Smooth muscle cell (in vitro differentiated cells): ENCODE measurements at regions not wholly inside any gene's neighbourhood (a gene's known extent, or its start where the extent isn't known, plus 50 kb on each side); places are given as distances from the start of the nearest gene placed in this dataset.
"Not testable (repeated sequence)": the region's sequence is repeated elsewhere in the genome, so short reads cannot be mapped to it uniquely, and the experiment has no call there.

Source experiments
- DNase-seq: peaks from one replicate; lab custom pipeline; 2025; ENCODE audit not compliant: unreplicated experiment; lab: John Stamatoyannopoulos, UW
- H2AFZ ChIP-seq: fragments of 200-600 bp; sonication (generic); 2 replicates; pipeline ENCODE4 v1.6.0; 2016; ENCODE audit warnings: antibody characterized with exemption, low read depth, mild to moderate bottlenecking
- H3F3A ChIP-seq: fragments of 200-600 bp; sonication (generic); 2 replicates; pipeline ENCODE4 v1.6.0; 2017; ENCODE audit warnings: antibody characterized with exemption, low read depth
- H3K27ac ChIP-seq: fragments of 200-600 bp; sonication (generic); 2 replicates; pipeline ENCODE4 v1.5.1; 2016; ENCODE audit warnings: low read depth, mild to moderate bottlenecking
- H3K27me3 ChIP-seq: fragments of 200-600 bp; sonication (generic); 2 replicates; pipeline ENCODE4 v1.6.1; 2016; ENCODE audit warnings: low read depth, mild to moderate bottlenecking
- H3K36me3 ChIP-seq: fragments of 200-600 bp; sonication (generic); 2 replicates; pipeline ENCODE4 v1.5.1; 2016; ENCODE audit warnings: low read depth
- H3K4me1 ChIP-seq: fragments of 200-600 bp; sonication (generic); 2 replicates; pipeline ENCODE4 v1.5.1; 2016; ENCODE audit warnings: low read depth
- H3K4me2 ChIP-seq: fragments of 200-600 bp; sonication (generic); 2 replicates; pipeline ENCODE4 v1.6.0; 2016; ENCODE audit warnings: mild to moderate bottlenecking
- H3K4me3 ChIP-seq: fragments of 200-600 bp; sonication (generic); 2 replicates; pipeline ENCODE4 v1.5.1; 2016; ENCODE audit warnings: mild to moderate bottlenecking
- H3K79me2 ChIP-seq: fragments of 200-600 bp; sonication (generic); 2 replicates; pipeline ENCODE4 v1.6.0; 2016; ENCODE audit warnings: low read depth, mild to moderate bottlenecking
- H3K9ac ChIP-seq: fragments of 200-600 bp; sonication (generic); 2 replicates; pipeline ENCODE4 v1.6.0; 2016; ENCODE audit warnings: low read depth
- H3K9me3 ChIP-seq: fragments of 200-600 bp; sonication (generic); replicated peaks from 2 replicates; pipeline ENCODE4 v1.5.1; 2016; ENCODE audit warnings: low read depth
- H4K20me1 ChIP-seq: fragments of 200-600 bp; sonication (generic); 2 replicates; pipeline ENCODE4 v1.6.0; 2016; ENCODE audit warnings: low read depth
- WGBS: methylation state at CpG from one replicate; pipeline ENCODE4 v1.1.7; 2016; ENCODE audit warnings: low lambda C conversion rate; 5-methylcytosine and 5-hydroxymethylcytosine counted together
- TF ChIP-seq, protein P1 (sequence below): fragments of 200-600 bp; sonication (generic); IDR thresholded peaks from 2 replicates; pipeline ENCODE4 v1.5.1; 2017; ENCODE audit warnings: borderline replicate concordance, mild to moderate bottlenecking, antibody characterized with exemption; ENCODE audit not compliant: insufficient read depth, poor library complexity, severe bottlenecking

DNA sequence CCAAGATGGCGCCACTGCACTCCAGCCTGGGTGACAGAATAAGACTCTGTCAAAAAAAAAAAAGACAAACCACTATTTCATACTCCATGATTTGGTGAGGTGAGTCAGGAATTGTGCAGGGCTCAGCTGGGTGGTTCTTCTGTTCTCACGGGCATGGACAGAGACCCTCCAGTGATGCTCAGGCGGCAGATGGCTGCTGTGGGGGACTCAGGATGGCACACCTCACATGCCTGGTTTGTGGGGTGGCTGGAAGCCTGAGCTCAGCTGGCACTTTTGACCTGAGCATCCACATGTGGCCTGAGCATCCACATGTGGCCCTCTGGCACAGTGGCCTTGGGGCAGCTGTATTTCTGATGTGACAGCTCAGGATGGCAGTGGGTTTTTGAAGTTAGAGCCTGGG is 217.2 kb downstream of the IRX2 start:
- Histone ChIP-seq H3K4me2 (no peak overlapping the region), H3K4me3 (no peak overlapping the region), H2AFZ (no peak overlapping the region), H3K36me3 (no peaks in the 10 kb centered on the region), H3F3A (no peaks in the 10 kb centered on the region), H3K79me2 (no peaks in the 10 kb centered on the region), H4K20me1 (no peaks in the 10 kb centered on the region), H3K9me3 (no peaks in the 10 kb centered on the region), H3K4me1 (peaks cover 22% of the 10 kb centered on the region), H3K27me3 (no peaks in the 10 kb centered on the region), H3K27ac (no peak overlapping the region), H3K9ac (no peak overlapping the region)
- TF ChIP-seq, protein P1, sequence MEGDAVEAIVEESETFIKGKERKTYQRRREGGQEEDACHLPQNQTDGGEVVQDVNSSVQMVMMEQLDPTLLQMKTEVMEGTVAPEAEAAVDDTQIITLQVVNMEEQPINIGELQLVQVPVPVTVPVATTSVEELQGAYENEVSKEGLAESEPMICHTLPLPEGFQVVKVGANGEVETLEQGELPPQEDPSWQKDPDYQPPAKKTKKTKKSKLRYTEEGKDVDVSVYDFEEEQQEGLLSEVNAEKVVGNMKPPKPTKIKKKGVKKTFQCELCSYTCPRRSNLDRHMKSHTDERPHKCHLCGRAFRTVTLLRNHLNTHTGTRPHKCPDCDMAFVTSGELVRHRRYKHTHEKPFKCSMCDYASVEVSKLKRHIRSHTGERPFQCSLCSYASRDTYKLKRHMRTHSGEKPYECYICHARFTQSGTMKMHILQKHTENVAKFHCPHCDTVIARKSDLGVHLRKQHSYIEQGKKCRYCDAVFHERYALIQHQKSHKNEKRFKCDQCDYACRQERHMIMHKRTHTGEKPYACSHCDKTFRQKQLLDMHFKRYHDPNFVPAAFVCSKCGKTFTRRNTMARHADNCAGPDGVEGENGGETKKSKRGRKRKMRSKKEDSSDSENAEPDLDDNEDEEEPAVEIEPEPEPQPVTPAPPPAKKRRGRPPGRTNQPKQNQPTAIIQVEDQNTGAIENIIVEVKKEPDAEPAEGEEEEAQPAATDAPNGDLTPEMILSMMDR, result no peak
- WGBS, result 68% methylated on average over 3 of the region's 3 CpGs
- DNase-seq, result no peak

DNA sequence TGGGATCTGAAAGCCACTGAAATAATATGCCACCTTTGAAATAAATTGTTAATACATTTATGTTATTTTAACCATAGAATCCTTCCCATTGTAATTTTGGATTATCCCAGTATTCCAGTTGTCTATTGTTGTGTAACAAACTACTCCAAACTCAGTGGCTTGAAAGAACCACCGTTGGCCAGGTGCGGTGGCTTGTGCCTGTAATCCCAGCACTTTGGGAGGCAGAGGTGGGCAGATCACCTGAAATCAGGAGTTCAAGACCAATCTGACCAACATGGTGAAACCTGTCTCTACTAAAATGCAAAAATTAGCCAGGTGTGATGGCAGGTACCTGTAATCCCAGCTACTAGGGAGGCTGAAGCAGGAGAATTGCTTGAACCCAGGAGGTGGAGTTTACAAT is 217.6 kb downstream of the IRX2 start:
- H2AFZ ChIP-seq, H3K9me3 ChIP-seq, H4K20me1 ChIP-seq, H3K79me2 ChIP-seq, H3K9ac ChIP-seq, H3K36me3 ChIP-seq, H3K27me3 ChIP-seq, DNase-seq, H3F3A ChIP-seq, H3K4me2 ChIP-seq, H3K27ac ChIP-seq, H3K4me3 ChIP-seq: not testable (repeated sequence)
- WGBS, result 79% methylated on average over 2 of the region's 2 CpGs
- H3K4me1 ChIP-seq, result peaks cover 21% of the 10 kb centered on the region

DNA sequence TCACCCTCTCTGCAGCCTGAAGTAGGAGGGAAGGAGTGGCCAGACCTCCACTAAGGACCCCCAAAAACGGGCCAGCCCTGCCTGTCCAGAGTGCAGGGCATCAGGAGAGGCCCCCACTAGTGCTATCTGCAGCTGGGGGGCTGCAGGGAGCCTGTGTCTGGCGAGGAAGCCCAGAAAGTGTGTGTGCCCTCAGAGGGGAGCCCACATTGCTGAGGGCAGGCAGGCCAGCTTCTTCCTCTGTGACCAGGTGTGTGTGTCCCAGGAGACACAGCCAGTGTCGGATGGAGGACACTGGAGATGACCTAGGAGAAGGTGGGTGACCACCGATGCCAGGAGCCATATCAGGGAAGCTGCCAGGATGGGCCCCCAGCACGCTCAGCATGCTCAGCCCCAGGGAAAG is 218.7 kb downstream of the IRX2 start:
- no peak overlapping the region for H3K9ac ChIP-seq
- no peaks in the 10 kb centered on the region for H4K20me1 ChIP-seq
- H3K27ac ChIP-seq, result no peak overlapping the region
- H3F3A ChIP-seq, result no peaks in the 10 kb centered on the region
- H3K27me3 ChIP-seq, result no peaks in the 10 kb centered on the region
- no peaks in the 10 kb centered on the region for H3K79me2 ChIP-seq
- H3K36me3 ChIP-seq, result no peaks in the 10 kb centered on the region
- no peak overlapping the region for H2AFZ ChIP-seq
- 72% methylated on average over 5 of the region's 5 CpGs for WGBS
- no peak overlapping the region for H3K4me2 ChIP-seq
- no peaks in the 10 kb centered on the region for H3K9me3 ChIP-seq
- H3K4me1 ChIP-seq, result peaks cover 13% of the 10 kb centered on the region
- DNase-seq, result no peak
- TF ChIP-seq, protein P1, result no peak
- no peak overlapping the region for H3K4me3 ChIP-seq

DNA sequence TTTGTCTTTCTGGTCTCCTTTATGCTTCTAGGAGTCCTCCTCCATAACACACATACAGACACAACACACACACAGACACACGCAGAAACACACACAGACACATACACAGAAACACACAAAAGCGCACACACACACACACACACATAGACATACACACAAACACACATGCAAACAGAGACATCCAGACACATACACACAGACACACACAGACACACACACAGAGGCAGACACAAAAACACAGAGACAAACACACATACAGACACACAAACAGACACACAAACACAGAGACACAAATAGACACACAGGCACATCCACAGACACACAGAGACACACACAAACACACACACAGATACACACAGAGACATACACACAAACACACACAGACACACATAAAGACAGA is 220.2 kb downstream of the IRX2 start:
- Histone ChIP-seq H3K79me2 (no peaks in the 10 kb centered on the region), H4K20me1 (no peaks in the 10 kb centered on the region), H3K36me3 (no peaks in the 10 kb centered on the region), H3F3A (no peaks in the 10 kb centered on the region), H3K4me2 (no peak overlapping the region), H3K9ac (no peak overlapping the region), H3K27me3 (no peaks in the 10 kb centered on the region), H3K4me1 (peaks cover 2% of the 10 kb centered on the region), H2AFZ (no peak overlapping the region), H3K9me3 (no peaks in the 10 kb centered on the region), H3K27ac (no peak overlapping the region), H3K4me3 (no peak overlapping the region)
- 100% methylated on average over 1 of the region's 2 CpGs for whole genome bisulfite sequencing
- no peak for DNase-seq
- TF ChIP-seq, protein P1, result no peak
